Bronchial epithelial cell (primary cell): ENCODE measurements at regions not wholly inside any gene's neighbourhood (a gene's known extent, or its start where the extent isn't known, plus 50 kb on each side); places are given as distances from the start of the nearest gene placed in this dataset.

ENCODE experiments used
- DNase-seq: peaks from one replicate; pipeline ENCODE4 v3.0.0-alpha.2; 2010; ENCODE audit warnings: low read depth
- FAIRE-seq: peaks from 2 replicates; lab custom pipeline; 2011; peaks lifted over from hg19 to GRCh38; lab: Jason Lieb, UNC
- H3K27me3 ChIP-seq: 2 replicates; pipeline ENCODE4 v1.5.1; 2011; ENCODE audit warnings: low read length; ENCODE audit not compliant: control insufficient read depth, insufficient read depth
- H3K36me3 ChIP-seq: 2 replicates; pipeline ENCODE4 v1.5.1; 2011; ENCODE audit warnings: low read length; ENCODE audit not compliant: control insufficient read depth, insufficient read depth
- H3K4me3 ChIP-seq: 2 replicates; pipeline ENCODE4 v1.5.1; 2011; ENCODE audit warnings: mild to moderate bottlenecking, low read depth, low read length, control low read depth
- TF ChIP-seq, protein P1 (sequence below): IDR thresholded peaks from 2 replicates; pipeline ENCODE4 v1.5.1; 2011; ENCODE audit warnings: mild to moderate bottlenecking, moderate library complexity, low read length, control low read depth, inconsistent platforms; ENCODE audit not compliant: insufficient read depth, severe bottlenecking

DNA sequence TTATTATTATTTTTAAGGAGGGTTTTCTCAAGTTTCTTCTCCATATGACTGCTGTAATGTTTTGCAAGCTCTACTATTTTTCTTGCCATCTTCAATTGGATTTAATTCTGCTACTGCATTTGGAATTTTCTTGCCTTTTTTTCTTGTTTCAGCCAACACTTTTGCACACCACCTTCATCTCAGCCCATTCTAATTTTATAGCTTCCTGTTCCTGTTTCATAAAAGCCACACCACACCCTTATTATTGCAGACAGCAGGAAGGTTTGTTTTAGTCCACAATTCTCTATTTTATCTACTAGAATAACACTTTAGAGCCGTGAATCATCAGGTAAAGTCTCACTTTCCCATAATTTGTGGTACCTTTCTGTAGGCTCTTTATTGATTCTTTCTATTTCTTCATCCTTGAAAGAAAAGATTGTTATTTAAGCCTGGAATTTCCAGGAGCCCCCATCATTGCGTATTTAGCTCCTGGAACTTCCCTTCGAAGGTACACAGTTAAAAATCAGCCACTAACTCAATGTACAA is 209.3 kb upstream of the TBX20 start:
- FAIRE-seq (no peak), DNase-seq (no peak)
- no peaks in the 10 kb centered on the region for H3K27me3 ChIP-seq
- H3K4me3 ChIP-seq = no peak overlapping the region
- TF ChIP-seq, protein P1, sequence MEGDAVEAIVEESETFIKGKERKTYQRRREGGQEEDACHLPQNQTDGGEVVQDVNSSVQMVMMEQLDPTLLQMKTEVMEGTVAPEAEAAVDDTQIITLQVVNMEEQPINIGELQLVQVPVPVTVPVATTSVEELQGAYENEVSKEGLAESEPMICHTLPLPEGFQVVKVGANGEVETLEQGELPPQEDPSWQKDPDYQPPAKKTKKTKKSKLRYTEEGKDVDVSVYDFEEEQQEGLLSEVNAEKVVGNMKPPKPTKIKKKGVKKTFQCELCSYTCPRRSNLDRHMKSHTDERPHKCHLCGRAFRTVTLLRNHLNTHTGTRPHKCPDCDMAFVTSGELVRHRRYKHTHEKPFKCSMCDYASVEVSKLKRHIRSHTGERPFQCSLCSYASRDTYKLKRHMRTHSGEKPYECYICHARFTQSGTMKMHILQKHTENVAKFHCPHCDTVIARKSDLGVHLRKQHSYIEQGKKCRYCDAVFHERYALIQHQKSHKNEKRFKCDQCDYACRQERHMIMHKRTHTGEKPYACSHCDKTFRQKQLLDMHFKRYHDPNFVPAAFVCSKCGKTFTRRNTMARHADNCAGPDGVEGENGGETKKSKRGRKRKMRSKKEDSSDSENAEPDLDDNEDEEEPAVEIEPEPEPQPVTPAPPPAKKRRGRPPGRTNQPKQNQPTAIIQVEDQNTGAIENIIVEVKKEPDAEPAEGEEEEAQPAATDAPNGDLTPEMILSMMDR = no peak
- H3K36me3 ChIP-seq = no peaks in the 10 kb centered on the region

DNA sequence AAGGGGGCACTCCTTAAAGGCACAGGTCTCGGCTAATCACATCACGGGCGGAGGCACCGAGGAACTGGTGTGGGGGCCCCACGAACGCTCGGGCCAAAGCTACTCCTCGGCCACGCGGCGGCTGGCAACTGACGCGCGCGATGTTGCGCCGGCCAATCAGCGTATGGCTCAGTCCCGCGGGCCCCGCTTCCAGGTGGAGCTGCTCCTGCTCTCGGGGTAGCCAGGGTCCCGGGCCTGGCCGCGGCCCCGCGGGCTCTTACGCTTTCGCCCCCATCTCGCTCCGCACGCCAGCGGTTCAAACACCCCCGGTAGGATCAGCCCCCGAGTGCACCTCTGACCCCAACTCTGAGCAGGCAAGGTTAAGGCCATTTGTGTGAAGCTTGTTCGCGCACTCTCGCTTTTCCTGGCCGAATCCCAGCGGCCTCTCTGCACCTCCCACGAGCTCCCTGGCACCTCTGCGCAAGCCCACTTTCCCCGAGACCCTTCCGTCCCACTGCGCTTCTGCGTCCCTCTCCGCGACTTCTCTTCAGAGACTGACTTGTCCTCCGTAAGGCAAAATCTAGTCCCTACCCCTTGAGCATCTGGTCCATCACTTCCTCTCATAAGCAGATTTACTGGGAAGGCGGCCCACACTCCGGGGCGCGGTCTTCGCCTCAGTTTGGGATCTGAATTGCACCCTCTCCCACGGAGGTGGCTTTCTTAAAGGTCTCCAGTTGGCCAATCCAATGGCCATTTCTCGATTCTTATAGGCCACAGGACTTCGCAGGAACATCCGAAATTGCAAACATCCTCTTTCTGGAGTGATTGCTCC is 200.9 kb upstream of the TBX20 start:
- TF ChIP-seq, protein P1 = no peak

DNA sequence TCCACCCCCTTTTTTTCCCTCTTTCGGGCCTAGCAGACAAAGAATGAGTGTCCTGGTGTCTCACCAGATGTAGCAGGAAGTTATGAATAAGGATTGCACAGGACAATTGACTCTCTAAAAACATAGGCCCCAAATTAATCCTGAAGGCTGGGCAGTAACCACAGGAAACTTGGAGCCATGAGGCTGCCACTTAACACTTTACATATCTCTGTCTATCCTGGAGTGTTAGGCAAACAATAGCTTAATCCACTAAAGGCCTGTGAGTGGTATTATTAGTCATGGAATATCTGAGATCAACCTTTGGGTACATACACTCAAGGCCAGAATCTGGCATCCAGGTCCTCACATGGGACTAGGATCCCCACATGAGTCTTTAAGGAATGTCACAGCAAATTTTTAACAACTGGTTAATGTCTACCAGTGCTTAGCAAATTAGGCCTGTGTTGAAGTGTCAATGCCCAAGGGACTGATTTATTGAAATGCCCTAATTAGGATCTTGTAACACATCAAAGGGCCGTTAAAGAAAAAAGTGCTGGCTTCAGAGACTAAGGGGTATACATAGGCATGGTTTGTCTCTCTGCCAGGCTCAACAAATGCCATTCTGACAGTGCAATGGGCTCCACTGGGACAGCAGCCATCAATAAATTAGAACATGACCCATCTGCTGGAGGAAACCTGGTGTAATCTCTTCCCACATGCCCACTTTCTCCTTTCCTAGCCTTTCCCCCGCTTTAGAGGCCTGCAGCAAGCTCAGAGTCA is 196.7 kb upstream of the TBX20 start:
- Histone ChIP-seq H3K27me3 (peaks cover 3% of the 10 kb centered on the region), H3K36me3 (no peaks in the 10 kb centered on the region), H3K4me3 (no peak overlapping the region)
- TF ChIP-seq, protein P1 = no peak
- no peak for DNase-seq
- FAIRE-seq = no peak

More for the DNA sequence above, 200.9 kb upstream of the TBX20 start:
- no peak overlapping the region for H3K4me3 ChIP-seq
- FAIRE-seq (no peak), DNase-seq (no peak)
- H3K36me3 ChIP-seq = no peaks in the 10 kb centered on the region
- peaks cover 3% of the 10 kb centered on the region for H3K27me3 ChIP-seq

DNA sequence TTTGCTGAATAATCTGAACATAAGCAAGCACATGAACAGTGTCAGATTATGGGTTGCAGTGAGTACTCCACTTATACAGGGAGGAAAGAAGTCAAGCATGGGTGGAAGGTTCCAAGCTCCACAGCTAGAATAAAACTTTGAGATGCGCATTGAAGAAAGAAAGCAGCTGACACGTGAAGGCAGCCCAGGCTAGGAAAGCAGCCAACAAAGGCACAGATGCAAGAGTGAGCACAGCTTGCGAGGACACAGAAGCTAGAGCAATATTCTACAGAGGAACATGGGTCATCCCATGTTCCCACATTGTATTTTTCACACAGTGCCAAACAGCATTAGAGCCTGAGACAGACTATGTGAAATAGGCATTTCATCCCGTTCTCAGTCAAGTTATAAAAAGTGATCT is 194.6 kb upstream of the TBX20 start:
- FAIRE-seq (peak; percentile 72), DNase-seq (no peak)
- Histone ChIP-seq H3K4me3 (no peak overlapping the region), H3K36me3 (no peaks in the 10 kb centered on the region), H3K27me3 (no peaks in the 10 kb centered on the region)
- TF ChIP-seq, protein P1 = no peak

DNA sequence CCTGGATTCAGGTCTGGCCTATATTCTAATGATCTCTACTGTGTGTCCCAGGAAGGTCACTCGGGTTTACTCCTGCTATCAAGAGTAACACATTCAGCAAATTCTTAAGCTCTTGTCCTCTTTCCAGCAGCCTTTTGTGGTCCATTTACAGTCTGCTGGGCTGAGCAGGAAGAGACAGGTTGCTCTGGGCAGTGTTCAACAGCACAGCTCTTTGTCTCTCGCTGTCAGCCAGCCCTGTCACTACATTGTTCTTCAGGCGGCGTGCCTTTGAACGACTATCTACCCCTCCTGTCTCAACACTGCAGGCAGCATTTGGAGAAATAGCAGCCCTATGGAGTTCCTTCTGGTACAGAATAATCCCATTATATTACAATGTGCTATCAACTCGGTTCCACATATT is 192.2 kb upstream of the TBX20 start:
- Histone ChIP-seq H3K27me3 (no peaks in the 10 kb centered on the region), H3K36me3 (no peaks in the 10 kb centered on the region), H3K4me3 (no peak overlapping the region)
- TF ChIP-seq, protein P1 = no peak
- FAIRE-seq (no peak), DNase-seq (no peak)
